Sigmoid colon (tissue), 6 donors: ENCODE measurements at regions not wholly inside any gene's neighbourhood (a gene's known extent, or its start where the extent isn't known, plus 50 kb on each side); places are given as distances from the start of the nearest gene placed in this dataset.

Experiments
- DNase-seq: peaks from one replicate; pipeline ENCODE4 v3.0.0-alpha.2; 2019
- H3K27ac ChIP-seq, 4 donors: fragments of 200-600 bp; sonication (generic); one replicate each; pipeline ENCODE4 v1.5.1; 2016 to 2019; ENCODE audit warnings: mild to moderate bottlenecking in 1 of 4
- H3K27me3 ChIP-seq, 3 donors: fragments of 200-600 bp; sonication (generic); one replicate each; pipeline ENCODE4 v1.5.1; 2019; ENCODE audit warnings: mild to moderate bottlenecking in 1 of 3
- H3K36me3 ChIP-seq, 4 donors: fragments of 200-600 bp; sonication (generic); one replicate each; pipeline ENCODE4 v1.5.1; 2016 to 2019
- H3K4me1 ChIP-seq, 4 donors: fragments of 200-600 bp; sonication (generic); one replicate each; pipeline ENCODE4 v1.5.1; 2017 to 2019
- H3K4me3 ChIP-seq, 4 donors: fragments of 200-600 bp; sonication (generic); one replicate each; pipeline ENCODE4 v1.5.1; 2017 to 2019; ENCODE audit warnings: mild to moderate bottlenecking in 2 of 4, moderate library complexity in 1 of 4
- H3K9me3 ChIP-seq, 4 donors: fragments of 200-600 bp in 3 of 4; sonication (generic) in 3 of 4; one replicate each; pipeline versions ENCODE4 v1.5.1 to v1.6.1; 2013 to 2019
- EP300 ChIP-seq, 4 donors: sonication (generic); formaldehyde crosslinking; IDR thresholded peaks; one replicate each; pipeline ENCODE4 v1.6.1; 2017; ENCODE audit warnings: antibody characterized with exemption in 4 of 4
- POLR2A ChIP-seq, 2 donors: fragments of 450-650 bp; IDR thresholded peaks; one replicate each; pipeline ENCODE4 v1.6.1; 2016; ENCODE audit warnings: antibody characterized with exemption in 2 of 2, mild to moderate bottlenecking in 2 of 2, moderate library complexity in 2 of 2
- POLR2AphosphoS5 ChIP-seq, 4 donors: sonication (generic); formaldehyde crosslinking; IDR thresholded peaks; one replicate each; pipeline ENCODE4 v1.6.1; 2017; ENCODE audit warnings: antibody characterized with exemption in 4 of 4
- WGBS, 2 donors: extraction: QIAGEN DNeasy Blood & Tissue Kit; methylation state at CpG; one replicate each; pipeline ENCODE4 v1.1.7; 2013; 5-methylcytosine and 5-hydroxymethylcytosine counted together
- intact Hi-C: fragments of 100-400 bp; cut with DNase I; formaldehyde crosslinking; loops from one replicate; pipeline ENCODE4 v1.15.1; 2023
- TF ChIP-seq, protein P1 (sequence below), 4 experiments: fragments of 450-650 bp in 3 of 4; fragments of 200-600 bp in 1 of 4; IDR thresholded peaks; one replicate each; pipeline ENCODE4 v1.5.1; 2016 to 2019; ENCODE audit warnings: antibody characterized with exemption in 4 of 4, mild to moderate bottlenecking in 3 of 4, moderate library complexity in 2 of 4
- donor health status: healthy with polysubstance abuse.
- donor health status: healthy.

DNA sequence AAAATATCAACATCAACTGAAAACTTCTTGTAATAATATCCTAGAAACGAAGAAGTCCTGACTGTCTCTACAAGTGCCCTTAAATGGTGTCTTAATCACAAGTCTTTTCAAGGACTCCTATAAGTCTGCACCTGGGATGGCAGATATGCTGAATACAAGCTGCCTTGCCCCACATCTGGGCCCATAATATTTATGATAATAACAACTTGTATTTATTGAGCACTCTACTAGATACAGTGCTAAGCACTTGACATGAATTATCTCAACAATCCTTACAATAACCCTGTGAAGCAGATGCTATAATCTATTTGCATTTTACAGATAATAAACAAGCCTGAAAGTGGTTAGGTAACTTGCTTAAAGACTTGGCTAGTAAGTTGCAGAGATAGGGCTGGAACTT, 78.0 kb upstream of the ZNF648 start:
- no peaks in the 10 kb centered on the region for H3K27me3 ChIP-seq
- H3K4me1 ChIP-seq, result peaks cover 0 to 19% (median 15%) of the 10 kb centered on the region in 4 donors
- WGBS, 2 donors, result 84 to 91% methylated on average over 1 of the region's 1 CpG
- H3K36me3 ChIP-seq, result no peaks in the 10 kb centered on the region
- TF ChIP-seq POLR2A (IDR thresholded peaks at IDR 0.05), result no peak
- TF ChIP-seq, protein P1, sequence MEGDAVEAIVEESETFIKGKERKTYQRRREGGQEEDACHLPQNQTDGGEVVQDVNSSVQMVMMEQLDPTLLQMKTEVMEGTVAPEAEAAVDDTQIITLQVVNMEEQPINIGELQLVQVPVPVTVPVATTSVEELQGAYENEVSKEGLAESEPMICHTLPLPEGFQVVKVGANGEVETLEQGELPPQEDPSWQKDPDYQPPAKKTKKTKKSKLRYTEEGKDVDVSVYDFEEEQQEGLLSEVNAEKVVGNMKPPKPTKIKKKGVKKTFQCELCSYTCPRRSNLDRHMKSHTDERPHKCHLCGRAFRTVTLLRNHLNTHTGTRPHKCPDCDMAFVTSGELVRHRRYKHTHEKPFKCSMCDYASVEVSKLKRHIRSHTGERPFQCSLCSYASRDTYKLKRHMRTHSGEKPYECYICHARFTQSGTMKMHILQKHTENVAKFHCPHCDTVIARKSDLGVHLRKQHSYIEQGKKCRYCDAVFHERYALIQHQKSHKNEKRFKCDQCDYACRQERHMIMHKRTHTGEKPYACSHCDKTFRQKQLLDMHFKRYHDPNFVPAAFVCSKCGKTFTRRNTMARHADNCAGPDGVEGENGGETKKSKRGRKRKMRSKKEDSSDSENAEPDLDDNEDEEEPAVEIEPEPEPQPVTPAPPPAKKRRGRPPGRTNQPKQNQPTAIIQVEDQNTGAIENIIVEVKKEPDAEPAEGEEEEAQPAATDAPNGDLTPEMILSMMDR (IDR thresholded peaks at IDR 0.05), result no peak
- no peak for TF ChIP-seq EP300 (IDR thresholded peaks at IDR 0.05)
- no peak for DNase-seq
- H3K9me3 ChIP-seq, result no peaks in the 10 kb centered on the region
- intact Hi-C loops, result no loop called here
- no peak overlapping the region for H3K27ac ChIP-seq
- no peak overlapping the region for H3K4me3 ChIP-seq

DNA sequence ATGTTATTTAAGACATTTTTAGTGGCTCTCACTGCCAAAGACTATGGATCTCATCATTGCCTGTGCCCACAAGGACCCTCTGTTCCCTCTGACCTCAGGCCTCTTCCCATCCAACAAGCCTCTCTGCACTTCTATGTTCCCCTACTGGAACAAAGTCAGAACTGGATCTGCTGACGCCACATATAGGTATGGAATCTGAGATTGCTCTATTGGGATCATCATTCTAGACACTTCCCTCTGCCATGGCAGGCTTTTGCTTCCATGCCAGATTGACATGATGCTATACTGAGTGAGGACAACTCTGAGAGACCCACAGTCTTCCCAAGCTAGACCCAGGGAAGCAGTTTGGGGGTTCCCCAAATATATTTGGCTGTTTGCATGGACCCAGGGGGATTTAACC, 76.0 kb upstream of the ZNF648 start:
- DNase-seq, result no peak
- Histone ChIP-seq H3K27me3 (no peaks in the 10 kb centered on the region), H3K27ac (no peak overlapping the region), H3K36me3 (no peaks in the 10 kb centered on the region), H3K9me3 (peaks cover 0 to 9% (median 1%) of the 10 kb centered on the region in 4 donors), H3K4me1 (no peaks in the 10 kb centered on the region), H3K4me3 (no peak overlapping the region)
- no peak for TF ChIP-seq POLR2AphosphoS5 (IDR thresholded peaks at IDR 0.05)
- TF ChIP-seq POLR2A (IDR thresholded peaks at IDR 0.05), result no peak
- TF ChIP-seq, protein P1 (IDR thresholded peaks at IDR 0.05), result no peak
- no peak for TF ChIP-seq EP300 (IDR thresholded peaks at IDR 0.05)
- WGBS, 2 donors, result 93 to 95% methylated on average over 1 of the region's 1 CpG
- intact Hi-C loops, result no loop called here

DNA sequence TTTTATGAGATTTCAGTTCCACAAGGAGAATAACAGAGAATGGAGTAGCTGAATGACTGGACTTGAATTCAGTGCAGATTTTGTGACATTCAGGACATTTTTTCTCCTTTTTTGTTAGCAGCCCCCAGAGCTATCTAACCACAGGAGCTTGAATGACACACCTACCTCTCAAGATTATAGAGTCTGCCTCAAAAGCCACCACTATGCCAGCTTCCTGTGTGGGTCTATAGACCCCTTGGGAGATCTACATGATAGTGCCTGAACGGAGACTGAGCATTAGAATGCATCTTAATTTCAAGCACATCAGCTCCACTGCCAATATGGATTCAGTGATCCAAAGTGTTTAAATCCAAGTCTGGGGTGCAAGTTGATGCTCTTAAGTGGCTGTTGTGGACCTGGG, 74.4 kb upstream of the ZNF648 start:
- no peak for DNase-seq
- WGBS, 2 donors, result 63 to 90% methylated on average over 1 of the region's 1 CpG
- Histone ChIP-seq H3K27me3 (no peaks in the 10 kb centered on the region), H3K27ac (no peak overlapping the region), H3K9me3 (peaks cover 0 to 9% (median 1%) of the 10 kb centered on the region in 4 donors), H3K36me3 (no peaks in the 10 kb centered on the region), H3K4me1 (no peaks in the 10 kb centered on the region), H3K4me3 (no peak overlapping the region)
- intact Hi-C loops, result no loop called here
- TF ChIP-seq, protein P1 (IDR thresholded peaks at IDR 0.05), result no peak
- TF ChIP-seq POLR2AphosphoS5 (IDR thresholded peaks at IDR 0.05), result no peak
- TF ChIP-seq EP300 (IDR thresholded peaks at IDR 0.05), result no peak
- TF ChIP-seq POLR2A (IDR thresholded peaks at IDR 0.05), result no peak

DNA sequence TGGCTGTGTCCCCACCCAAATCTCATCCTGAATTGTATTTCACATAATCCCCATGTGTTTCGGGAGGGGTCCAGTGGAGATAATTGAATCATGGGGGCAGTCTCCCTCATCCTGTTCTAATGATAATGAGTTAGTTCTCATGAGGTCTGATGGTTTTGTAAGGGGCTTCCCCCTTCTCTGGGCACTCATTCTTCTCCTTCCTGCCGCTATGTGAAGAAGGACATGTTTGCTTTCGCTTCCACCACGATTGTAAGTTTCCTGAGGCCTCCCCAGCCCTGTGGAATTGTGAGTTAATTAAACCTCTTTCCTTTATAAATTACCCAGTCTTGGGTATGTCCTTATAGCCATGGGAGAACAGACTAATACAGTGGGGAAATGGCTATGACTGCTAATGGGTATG, 72.7 kb upstream of the ZNF648 start:
- Histone ChIP-seq H3K4me1 (no peaks in the 10 kb centered on the region), H3K4me3 (no peak overlapping the region), H3K9me3 (peaks cover 0 to 9% (median 1%) of the 10 kb centered on the region in 4 donors), H3K27ac (no peak overlapping the region), H3K27me3 (no peaks in the 10 kb centered on the region), H3K36me3 (no peaks in the 10 kb centered on the region)
- 91 to 98% methylated on average over 4 of the region's 4 CpGs for WGBS, 2 donors
- intact Hi-C loops, result no loop called here
- DNase-seq, result no peak
- no peak for TF ChIP-seq EP300 (IDR thresholded peaks at IDR 0.05)
- TF ChIP-seq POLR2A (IDR thresholded peaks at IDR 0.05), result no peak
- no peak for TF ChIP-seq POLR2AphosphoS5 (IDR thresholded peaks at IDR 0.05)
- TF ChIP-seq, protein P1 (IDR thresholded peaks at IDR 0.05), result no peak

DNA sequence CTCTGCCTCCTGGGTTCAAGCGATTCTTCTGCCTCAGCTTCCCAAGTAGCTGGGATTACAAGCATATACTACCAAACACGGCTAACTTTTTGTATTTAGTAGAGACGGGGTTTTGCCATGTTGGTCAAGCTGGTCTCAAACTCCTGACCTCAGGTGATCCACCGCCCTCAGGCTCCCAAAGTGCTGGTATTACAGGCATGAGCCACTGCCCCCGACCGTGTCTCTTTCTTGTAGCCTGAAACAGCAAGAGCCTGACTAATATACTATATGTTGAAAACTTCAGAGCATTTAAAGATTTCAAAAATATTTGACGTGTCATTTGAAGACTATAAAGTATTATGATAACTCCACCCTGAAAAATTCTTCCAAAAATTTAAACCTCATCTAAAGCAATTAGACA, 71.7 kb upstream of the ZNF648 start:
- intact Hi-C loops, result no loop called here
- Histone ChIP-seq H3K9me3 (peaks cover 0 to 9% (median 1%) of the 10 kb centered on the region in 4 donors), H3K36me3 (no peaks in the 10 kb centered on the region), H3K27ac (no peak overlapping the region), H3K27me3 (no peaks in the 10 kb centered on the region), H3K4me3 (no peak overlapping the region), H3K4me1 (no peaks in the 10 kb centered on the region)
- DNase-seq, result no peak
- TF ChIP-seq POLR2A (IDR thresholded peaks at IDR 0.05), result no peak
- TF ChIP-seq, protein P1 (IDR thresholded peaks at IDR 0.05), result no peak
- TF ChIP-seq POLR2AphosphoS5 (IDR thresholded peaks at IDR 0.05), result no peak
- no peak for TF ChIP-seq EP300 (IDR thresholded peaks at IDR 0.05)
- 95% methylated on average over 7 of the region's 7 CpGs for WGBS, 2 donors
